Endothelial cell of umbilical vein (primary cell): ENCODE measurements at regions not wholly inside any gene's neighbourhood (a gene's known extent, or its start where the extent isn't known, plus 50 kb on each side); places are given as distances from the start of the nearest gene placed in this dataset.

Source experiments
- BruUV-seq: library from RNA; stranded (reverse); fragments of 400-500 nt; replicated peaks from 2 replicates; lab custom pipeline; 2021; lab: Mats Ljungman, UMichigan
- CTCF ChIA-PET: fragments of 300-600, 350-600 bp; sonication (Branson Sonifier 250); formaldehyde crosslinking; loops from one replicate; lab custom pipeline; 2021; ENCODE audit warnings: antibody characterized with exemption, inconsistent platforms; lab: Charles Lee
- POLR2A ChIA-PET: fragments of 300-600, 350-600 bp; sonication (Branson Sonifier 250); formaldehyde crosslinking; loops from one replicate; lab custom pipeline; 2021; ENCODE audit warnings: antibody characterized with exemption, inconsistent platforms; lab: Charles Lee
- DNase-seq: peaks from one replicate; pipeline ENCODE4 v3.0.0-alpha.2; 2011; ENCODE audit warnings: low read depth, low spot score
- FAIRE-seq: peaks from 2 replicates; lab custom pipeline; 2011; peaks lifted over from hg19 to GRCh38; lab: Jason Lieb, UNC
- H2AFZ ChIP-seq: 2 replicates; pipeline ENCODE4 v1.6.0; 2012; ENCODE audit warnings: low read depth, low read length, control low read depth, inconsistent platforms
- H3K27ac ChIP-seq: 2 replicates; pipeline ENCODE4 v1.5.1; 2011; ENCODE audit warnings: low read depth, mild to moderate bottlenecking, control low read depth, low read length, moderate library complexity; ENCODE audit not compliant: insufficient read depth
- H3K27me3 ChIP-seq, 2 experiments: 2 replicates each; pipeline versions ENCODE4 v1.6.0 to v1.6.1; 2011; ENCODE audit warnings: low read length in 2 of 2, mixed read lengths in 1 of 2; ENCODE audit not compliant: control insufficient read depth in 2 of 2, insufficient read depth in 2 of 2
- H3K36me3 ChIP-seq, 2 experiments: 2 replicates in 1 of 2; 3 replicates in 1 of 2; pipeline ENCODE4 v1.5.1; 2011; ENCODE audit warnings: low read length in 2 of 2, mild to moderate bottlenecking in 1 of 2, moderate library complexity in 1 of 2; ENCODE audit not compliant: control insufficient read depth in 2 of 2, insufficient read depth in 2 of 2; ENCODE audit errors: extremely low read depth in 1 of 2
- H3K4me1 ChIP-seq: 3 replicates; pipeline ENCODE4 v1.5.1; 2011; ENCODE audit warnings: mild to moderate bottlenecking, low read length; ENCODE audit not compliant: control insufficient read depth, insufficient read depth; ENCODE audit errors: extremely low read depth
- H3K4me2 ChIP-seq: 2 replicates; pipeline ENCODE4 v1.6.1; 2011; ENCODE audit warnings: low read length, control low read depth, mixed read lengths; ENCODE audit not compliant: insufficient read depth
- H3K4me3 ChIP-seq, 3 experiments: fragments of 200-600 bp in 1 of 3; sonication (generic), shearing (Covaris generic) in 1 of 3; replicated peaks in 1 of 3; 2 replicates each; pipeline ENCODE4 v1.5.1; 2011 to 2016; ENCODE audit warnings: control low read depth in 3 of 3, low read length in 3 of 3, mild to moderate bottlenecking in 2 of 3, inconsistent platforms in 1 of 3, low read depth in 1 of 3, moderate library complexity in 1 of 3; ENCODE audit not compliant: insufficient read depth in 1 of 3
- H3K79me2 ChIP-seq: 2 replicates; pipeline ENCODE4 v1.6.0; 2012; ENCODE audit warnings: low read length, inconsistent platforms; ENCODE audit not compliant: control insufficient read depth, insufficient read depth
- H3K9ac ChIP-seq: replicated peaks from 2 replicates; pipeline ENCODE3; 2011; ENCODE audit warnings: low read length, control low read depth; ENCODE audit not compliant: insufficient read depth; ENCODE audit errors: extremely low read depth
- H3K9me1 ChIP-seq: replicated peaks from 3 replicates; pipeline ENCODE4 v1.6.0; 2011; ENCODE audit warnings: mild to moderate bottlenecking, low read length; ENCODE audit not compliant: control insufficient read depth, insufficient read depth; ENCODE audit errors: extremely low read depth
- H3K9me3 ChIP-seq: replicated peaks from 2 replicates; pipeline ENCODE4 v1.5.1; 2012; ENCODE audit warnings: low read length, inconsistent platforms; ENCODE audit not compliant: control insufficient read depth, insufficient read depth
- H4K20me1 ChIP-seq: replicated peaks from 2 replicates; pipeline ENCODE3; 2011; ENCODE audit warnings: mild to moderate bottlenecking, low read length; ENCODE audit not compliant: control insufficient read depth, insufficient read depth; ENCODE audit errors: extremely low read depth
- EZH2 ChIP-seq: IDR thresholded peaks from 2 replicates; pipeline ENCODE4 v1.6.1; 2012; ENCODE audit warnings: borderline replicate concordance, low read depth, mild to moderate bottlenecking, moderate library complexity, low read length, inconsistent platforms; ENCODE audit not compliant: severe bottlenecking
- GATA2 ChIP-seq: IDR thresholded peaks from 2 replicates; pipeline ENCODE4 v1.7.0; 2011; ENCODE audit warnings: low read depth, mild to moderate bottlenecking, moderate library complexity, mixed read lengths, low read length; ENCODE audit not compliant: insufficient read length, insufficient read depth
- JUN ChIP-seq: IDR thresholded peaks from 2 replicates; pipeline ENCODE4 v1.6.1; 2011; ENCODE audit warnings: borderline replicate concordance, low read depth; ENCODE audit not compliant: insufficient read length, insufficient read depth
- MYC ChIP-seq: IDR thresholded peaks from one replicate; pipeline ENCODE4 v1.6.1; 2011; ENCODE audit warnings: mild to moderate bottlenecking, low read depth, low read length
- POLR2A ChIP-seq: IDR thresholded peaks from 2 replicates; pipeline ENCODE4 v1.6.1; 2012; ENCODE audit warnings: low read depth, mild to moderate bottlenecking, control low read depth, low read length
- POLR2AphosphoS5 ChIP-seq: IDR thresholded peaks from 2 replicates; pipeline ENCODE4 v1.6.1; 2012; ENCODE audit warnings: low read depth, mild to moderate bottlenecking, control low read depth, low read length, moderate library complexity; ENCODE audit not compliant: insufficient read depth
- dilution Hi-C: fragments of 300-500 bp; cut with MboI; formaldehyde crosslinking; loops from one replicate; pipeline ENCODE4 v1.15.0; 2019; ENCODE audit warnings: low sequenced_read_pairs; ENCODE audit not compliant: extremely low pct_ligation_motif_present
- intact Hi-C: fragments of 100-400 bp; cut with micrococcal nuclease; formaldehyde crosslinking; loops from one replicate; pipeline ENCODE4 v1.10.0; 2022
- TF ChIP-seq, protein P1 (sequence below), 2 donors: IDR thresholded peaks; 1 replicate in 1 of 2; 2 replicates in 1 of 2; pipeline ENCODE4 v1.5.1; 2011; ENCODE audit warnings: low read length in 2 of 2, mild to moderate bottlenecking in 2 of 2, moderate library complexity in 2 of 2, control low read depth in 1 of 2, inconsistent platforms in 1 of 2, low read depth in 1 of 2; ENCODE audit not compliant: insufficient read depth in 1 of 2; ENCODE audit errors: extremely low read depth in 1 of 2

DNA sequence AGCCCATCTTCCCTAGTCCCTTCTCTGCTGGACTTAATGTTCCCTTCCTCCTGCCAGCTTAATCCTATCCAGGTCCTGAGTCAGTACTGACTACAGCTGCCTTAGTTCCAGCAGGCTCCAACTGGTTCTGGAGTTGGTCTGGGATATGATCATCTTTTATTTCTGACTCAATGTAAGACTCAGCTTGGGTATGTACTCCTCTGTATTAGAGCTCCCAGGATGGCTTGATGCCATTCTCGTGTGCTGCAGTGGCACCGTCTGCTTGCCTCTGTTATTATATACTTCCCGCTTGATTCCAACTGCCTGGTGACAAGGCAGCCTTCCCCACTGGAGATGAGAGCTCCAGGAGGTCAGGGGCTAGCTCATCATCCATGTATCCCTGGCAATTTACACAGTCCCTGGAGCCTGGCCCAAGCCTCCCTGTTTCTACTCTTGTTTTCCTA lies 164.4 kb upstream of the DPT start:
- no peak overlapping the region for H3K9ac ChIP-seq
- no peaks in the 10 kb centered on the region for H3K9me1 ChIP-seq
- no peak for FAIRE-seq
- H3K9me3 ChIP-seq = no peaks in the 10 kb centered on the region
- no peak overlapping the region for H3K27ac ChIP-seq
- H4K20me1 ChIP-seq = no peaks in the 10 kb centered on the region
- no peaks in the 10 kb centered on the region for H3K79me2 ChIP-seq
- H2AFZ ChIP-seq = no peak overlapping the region
- no peak overlapping the region for H3K4me3 ChIP-seq
- H3K4me2 ChIP-seq = no peak overlapping the region
- no peak for TF ChIP-seq EZH2
- TF ChIP-seq POLR2AphosphoS5 = no peak
- no peak for TF ChIP-seq GATA2
- TF ChIP-seq MYC = no peak
- TF ChIP-seq POLR2A = no peak
- no peak for TF ChIP-seq JUN
- no peaks in the 10 kb centered on the region for H3K4me1 ChIP-seq
- no peaks in the 10 kb centered on the region for H3K27me3 ChIP-seq
- ChIA-PET CTCF (no interaction called here), POLR2A (no interaction called here)
- intact Hi-C loops (no loop called here), dilution Hi-C loops (no loop called here)
- no peak for DNase-seq
- no TSS peak for BruUV-seq
- H3K36me3 ChIP-seq = no peaks in the 10 kb centered on the region

DNA sequence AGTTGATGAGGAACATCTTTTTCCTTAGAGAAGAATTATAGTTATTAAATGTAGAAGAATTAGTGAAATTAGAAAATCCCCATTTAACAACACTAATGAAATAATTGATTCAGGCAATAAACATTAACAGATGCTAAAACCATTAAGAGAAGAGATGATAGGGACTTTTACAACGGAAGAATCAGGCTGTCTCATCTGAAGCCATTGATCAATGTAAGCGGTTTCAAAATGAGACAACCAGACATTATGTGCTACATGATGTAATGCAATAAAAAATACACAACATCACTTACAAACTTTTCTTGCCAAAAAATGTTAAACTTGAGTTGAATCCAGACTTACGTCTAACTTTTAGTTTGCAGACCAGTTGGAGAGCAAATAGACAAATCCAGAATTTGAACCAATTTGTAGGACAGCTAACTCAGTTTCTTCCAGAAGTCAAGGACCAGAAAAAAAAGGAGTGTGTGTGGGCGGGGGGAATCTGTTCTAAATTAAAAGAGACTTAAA lies 165.4 kb upstream of the DPT start:
- Histone ChIP-seq H3K9me1 (no peaks in the 10 kb centered on the region), H3K36me3 (no peaks in the 10 kb centered on the region), H3K79me2 (no peaks in the 10 kb centered on the region), H3K27ac (no peak overlapping the region), H3K4me1 (no peaks in the 10 kb centered on the region), H2AFZ (no peak overlapping the region), H3K4me3 (no peak overlapping the region), H3K9me3 (no peaks in the 10 kb centered on the region), H3K9ac (no peak overlapping the region), H3K27me3 (no peaks in the 10 kb centered on the region), H3K4me2 (no peak overlapping the region), H4K20me1 (no peaks in the 10 kb centered on the region)
- no peak for TF ChIP-seq POLR2A
- no peak for TF ChIP-seq EZH2
- TF ChIP-seq, protein P1, sequence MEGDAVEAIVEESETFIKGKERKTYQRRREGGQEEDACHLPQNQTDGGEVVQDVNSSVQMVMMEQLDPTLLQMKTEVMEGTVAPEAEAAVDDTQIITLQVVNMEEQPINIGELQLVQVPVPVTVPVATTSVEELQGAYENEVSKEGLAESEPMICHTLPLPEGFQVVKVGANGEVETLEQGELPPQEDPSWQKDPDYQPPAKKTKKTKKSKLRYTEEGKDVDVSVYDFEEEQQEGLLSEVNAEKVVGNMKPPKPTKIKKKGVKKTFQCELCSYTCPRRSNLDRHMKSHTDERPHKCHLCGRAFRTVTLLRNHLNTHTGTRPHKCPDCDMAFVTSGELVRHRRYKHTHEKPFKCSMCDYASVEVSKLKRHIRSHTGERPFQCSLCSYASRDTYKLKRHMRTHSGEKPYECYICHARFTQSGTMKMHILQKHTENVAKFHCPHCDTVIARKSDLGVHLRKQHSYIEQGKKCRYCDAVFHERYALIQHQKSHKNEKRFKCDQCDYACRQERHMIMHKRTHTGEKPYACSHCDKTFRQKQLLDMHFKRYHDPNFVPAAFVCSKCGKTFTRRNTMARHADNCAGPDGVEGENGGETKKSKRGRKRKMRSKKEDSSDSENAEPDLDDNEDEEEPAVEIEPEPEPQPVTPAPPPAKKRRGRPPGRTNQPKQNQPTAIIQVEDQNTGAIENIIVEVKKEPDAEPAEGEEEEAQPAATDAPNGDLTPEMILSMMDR (IDR thresholded peaks at IDR 0.05; ENCODE audit: extremely low read depth in 1 of 2, insufficient read depth in 1 of 2, low read depth in 1 of 2, low read length in 2 of 2) = no peak
- CTCF ChIA-PET = no interaction called here
- intact Hi-C loops (no loop called here), dilution Hi-C loops (no loop called here)
- FAIRE-seq = no peak
- BruUV-seq = no TSS peak
- POLR2A ChIA-PET = no interaction called here
- DNase-seq = no peak
